ENCODE measurements at regions not wholly inside any gene's neighbourhood (a gene's known extent, or its start where the extent isn't known, plus 50 kb on each side); places are given as distances from the start of the nearest gene placed in this dataset.

DNA sequence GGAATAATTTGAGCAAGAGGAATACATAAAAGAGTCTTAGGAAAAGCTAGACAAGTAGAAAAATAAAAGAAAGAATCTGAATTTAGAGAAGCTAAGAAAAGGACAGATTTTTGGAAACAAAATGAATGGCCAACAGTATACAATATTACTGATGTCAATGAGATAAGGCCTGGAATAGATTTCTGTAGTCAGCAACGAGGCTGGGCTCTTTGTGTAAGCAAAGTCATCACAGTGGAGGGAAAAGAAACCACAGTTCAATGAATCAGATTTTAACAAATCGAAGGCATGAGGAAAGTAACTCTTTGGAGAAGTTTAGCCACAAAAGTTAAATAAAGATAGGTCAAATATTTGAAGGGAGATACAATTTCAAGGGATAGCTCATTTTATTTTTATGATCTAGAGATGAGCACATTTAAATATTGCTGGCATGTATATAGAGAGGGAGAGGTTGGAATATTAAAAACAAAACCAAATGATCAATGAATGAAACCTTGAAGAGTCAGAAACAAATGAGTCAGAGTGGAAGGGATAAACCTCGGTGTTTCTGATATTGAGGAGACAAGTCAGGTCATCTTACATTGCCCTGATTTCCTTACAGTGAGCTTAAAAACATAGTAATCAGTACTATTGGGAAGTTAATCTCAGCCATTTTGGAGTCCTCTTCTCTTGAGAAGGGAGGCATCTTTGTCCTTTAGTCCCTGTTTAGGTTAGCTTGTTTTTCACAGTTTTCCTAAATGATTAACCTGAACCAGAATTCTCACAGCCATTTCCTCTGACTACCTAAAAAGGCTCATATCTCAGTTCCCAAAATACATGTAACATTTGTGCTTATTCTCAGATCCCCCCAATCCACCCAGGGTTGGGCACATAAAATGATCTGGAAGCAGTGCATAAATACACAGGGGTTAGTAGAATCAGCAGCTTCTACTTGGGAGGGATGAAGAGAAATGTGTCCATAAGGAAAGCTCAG lies 620.0 kb upstream of the B3GALT2 start:
- TF ChIP-seq, protein P1, sequence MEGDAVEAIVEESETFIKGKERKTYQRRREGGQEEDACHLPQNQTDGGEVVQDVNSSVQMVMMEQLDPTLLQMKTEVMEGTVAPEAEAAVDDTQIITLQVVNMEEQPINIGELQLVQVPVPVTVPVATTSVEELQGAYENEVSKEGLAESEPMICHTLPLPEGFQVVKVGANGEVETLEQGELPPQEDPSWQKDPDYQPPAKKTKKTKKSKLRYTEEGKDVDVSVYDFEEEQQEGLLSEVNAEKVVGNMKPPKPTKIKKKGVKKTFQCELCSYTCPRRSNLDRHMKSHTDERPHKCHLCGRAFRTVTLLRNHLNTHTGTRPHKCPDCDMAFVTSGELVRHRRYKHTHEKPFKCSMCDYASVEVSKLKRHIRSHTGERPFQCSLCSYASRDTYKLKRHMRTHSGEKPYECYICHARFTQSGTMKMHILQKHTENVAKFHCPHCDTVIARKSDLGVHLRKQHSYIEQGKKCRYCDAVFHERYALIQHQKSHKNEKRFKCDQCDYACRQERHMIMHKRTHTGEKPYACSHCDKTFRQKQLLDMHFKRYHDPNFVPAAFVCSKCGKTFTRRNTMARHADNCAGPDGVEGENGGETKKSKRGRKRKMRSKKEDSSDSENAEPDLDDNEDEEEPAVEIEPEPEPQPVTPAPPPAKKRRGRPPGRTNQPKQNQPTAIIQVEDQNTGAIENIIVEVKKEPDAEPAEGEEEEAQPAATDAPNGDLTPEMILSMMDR (IDR thresholded peaks at IDR 0.05) = no peak
- TF ChIP-seq POLR2A (IDR thresholded peaks at IDR 0.05) = no peak
